ENCODE measurements at regions not wholly inside any gene's neighbourhood (a gene's known extent, or its start where the extent isn't known, plus 50 kb on each side); places are given as distances from the start of the nearest gene placed in this dataset.
"Not testable (repeated sequence)": the region's sequence is repeated elsewhere in the genome, so short reads cannot be mapped to it uniquely, and the experiment has no call there.

- no peak for DNase-seq
- H3K9me3 Mint-ChIP-seq = peaks cover 3% of the 10 kb centered on the region
- H3K27me3 Mint-ChIP-seq (ENCODE audit: low read depth) = no peaks in the 10 kb centered on the region
- no peaks in the 10 kb centered on the region for H3K36me3 Mint-ChIP-seq (ENCODE audit: insufficient read depth)
- no peak for ATAC-seq
- no peaks in the 10 kb centered on the region for H3K4me1 Mint-ChIP-seq (ENCODE audit: low read depth)
- H3K4me3 Mint-ChIP-seq = no peak overlapping the region
Observed at GRCh38 chr3:163438760-163439159, 1639.5 kb downstream of the SI start.

GRCh38 chr3:163422671-163423070 lies 1655.6 kb downstream of the SI start:
- no peak for ATAC-seq
- no peaks in the 10 kb centered on the region for H3K27me3 Mint-ChIP-seq (ENCODE audit: low read depth)
- peaks cover 3% of the 10 kb centered on the region for H3K9me3 Mint-ChIP-seq

GRCh38 chr3:163391407-163392181 lies 1686.7 kb downstream of the SI start:
- ATAC-seq (no peak), DNase-seq (no peak)
- no peaks in the 10 kb centered on the region for H3K27me3 Mint-ChIP-seq (ENCODE audit: low read depth)
- H3K4me3 Mint-ChIP-seq = no peak overlapping the region
- H3K36me3 Mint-ChIP-seq (ENCODE audit: insufficient read depth) = no peaks in the 10 kb centered on the region
- H3K9me3 Mint-ChIP-seq = peaks cover 4% of the 10 kb centered on the region
- H3K4me1 Mint-ChIP-seq (ENCODE audit: low read depth) = no peaks in the 10 kb centered on the region

More at GRCh38 chr3:163422671-163423070, 1655.6 kb downstream of the SI start:
- no peak for DNase-seq
- H3K4me3 Mint-ChIP-seq = no peak overlapping the region
- H3K4me1 Mint-ChIP-seq (ENCODE audit: low read depth) = no peaks in the 10 kb centered on the region
- H3K36me3 Mint-ChIP-seq (ENCODE audit: insufficient read depth) = no peaks in the 10 kb centered on the region

GRCh38 chr3:163384383-163384782 lies 1693.9 kb downstream of the SI start:
- H3K4me1 Mint-ChIP-seq (ENCODE audit: low read depth) = no peaks in the 10 kb centered on the region
- no peak overlapping the region for H3K4me3 Mint-ChIP-seq
- DNase-seq (no peak), ATAC-seq (no peak)
- no peaks in the 10 kb centered on the region for H3K27me3 Mint-ChIP-seq (ENCODE audit: low read depth)
- peaks cover 4% of the 10 kb centered on the region for H3K9me3 Mint-ChIP-seq
- H3K36me3 Mint-ChIP-seq (ENCODE audit: insufficient read depth) = no peaks in the 10 kb centered on the region

DNA sequence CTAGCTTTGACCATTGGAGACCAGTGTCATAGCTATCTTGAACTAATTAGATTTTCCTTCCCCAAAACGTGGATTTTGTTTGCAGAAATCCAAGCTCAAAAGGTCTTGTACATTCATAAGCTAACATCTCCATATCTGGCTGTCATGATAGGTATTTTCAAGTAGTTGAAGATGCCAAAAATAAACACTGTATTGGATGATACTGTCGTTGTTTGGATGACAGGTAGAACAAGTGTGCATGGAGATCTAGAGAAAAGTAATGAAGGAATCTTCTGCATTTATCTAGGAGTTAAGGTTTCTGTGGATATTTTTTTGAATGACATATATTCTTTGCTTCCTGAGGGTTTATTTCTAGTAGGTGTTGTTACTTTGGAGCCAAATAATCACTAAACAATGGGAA lies 1696.1 kb downstream of the SI start:
- DNase-seq (no peak), ATAC-seq (no peak)
- H3K36me3 Mint-ChIP-seq (ENCODE audit: insufficient read depth) = no peaks in the 10 kb centered on the region
- H3K9me3 Mint-ChIP-seq = no peaks in the 10 kb centered on the region
- H3K4me1 Mint-ChIP-seq (ENCODE audit: low read depth) = no peaks in the 10 kb centered on the region
- H3K4me3 Mint-ChIP-seq = no peak overlapping the region
- H3K27me3 Mint-ChIP-seq (ENCODE audit: low read depth) = no peaks in the 10 kb centered on the region

DNA sequence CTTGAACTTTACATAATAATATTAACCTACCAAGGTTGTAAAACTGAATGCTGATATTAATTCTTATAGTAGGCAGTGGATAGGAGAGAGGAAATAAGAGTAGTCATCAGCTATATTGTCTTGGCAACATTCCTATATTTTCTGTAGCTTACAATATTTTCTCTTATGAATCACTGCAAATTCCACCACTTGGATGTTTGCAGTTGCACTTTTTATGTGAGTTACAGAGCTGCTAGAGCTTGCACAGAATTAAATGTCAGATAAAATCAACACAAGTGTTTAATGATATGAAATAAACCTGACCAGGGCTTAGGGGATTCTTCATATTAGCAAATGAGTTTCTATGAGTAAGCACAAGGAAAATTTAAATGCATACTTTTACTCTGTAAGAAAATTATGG lies 1710.1 kb downstream of the SI start:
- no peak for ATAC-seq
- no peak for DNase-seq
- Mint-ChIP-seq H3K4me3 (no peak overlapping the region), H3K4me1 (ENCODE audit: low read depth) (no peaks in the 10 kb centered on the region), H3K36me3 (ENCODE audit: insufficient read depth) (peaks cover 1% of the 10 kb centered on the region), H3K9me3 (peaks cover 24% of the 10 kb centered on the region), H3K27me3 (ENCODE audit: low read depth) (no peaks in the 10 kb centered on the region)

DNA sequence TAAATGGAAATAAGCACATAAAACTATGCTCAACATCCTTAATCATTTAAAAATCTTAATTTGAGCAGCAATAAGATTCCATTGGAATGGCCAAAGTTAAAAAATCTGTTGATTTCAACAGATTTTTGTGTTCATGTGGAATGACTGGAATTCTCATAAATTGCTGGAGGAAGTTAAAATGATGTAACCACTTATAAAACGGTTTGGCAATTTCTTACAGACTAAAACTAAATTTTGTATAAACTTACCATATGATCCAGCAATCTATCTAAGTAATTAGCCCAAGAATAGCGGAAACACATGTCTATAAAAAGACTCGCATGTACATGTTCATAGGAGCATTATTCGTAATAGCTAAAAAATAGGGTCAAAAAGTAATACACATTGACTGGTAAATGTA lies 1713.6 kb downstream of the SI start:
- ATAC-seq (no peak), DNase-seq (no peak)
- Mint-ChIP-seq H3K4me1 (ENCODE audit: low read depth) (no peaks in the 10 kb centered on the region), H3K36me3 (ENCODE audit: insufficient read depth) (no peaks in the 10 kb centered on the region), H3K27me3 (ENCODE audit: low read depth) (no peaks in the 10 kb centered on the region), H3K4me3 (no peak overlapping the region), H3K9me3 (peaks cover 16% of the 10 kb centered on the region)

DNA sequence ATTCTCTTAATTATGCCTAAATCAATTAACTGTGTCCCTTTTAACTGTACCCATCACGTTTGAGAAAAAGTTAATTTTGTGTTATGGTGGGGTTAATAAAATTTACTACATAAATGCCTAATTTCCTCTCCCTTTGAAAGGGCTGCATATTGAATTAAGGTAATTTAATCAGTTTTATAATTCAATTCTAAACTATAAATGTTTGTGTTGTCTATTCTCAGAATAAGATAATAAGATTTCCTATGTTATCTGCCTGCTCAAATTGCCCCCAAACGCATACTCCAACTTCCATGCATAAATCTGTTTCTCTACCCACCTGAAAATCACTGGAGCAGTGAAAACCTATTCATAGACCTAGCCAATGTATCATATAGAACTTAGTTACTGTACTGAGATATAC lies 1716.1 kb downstream of the SI start:
- no peak for DNase-seq
- Mint-ChIP-seq H3K9me3 (peaks cover 9% of the 10 kb centered on the region), H3K36me3 (ENCODE audit: insufficient read depth) (no peaks in the 10 kb centered on the region), H3K4me1 (ENCODE audit: low read depth) (no peaks in the 10 kb centered on the region), H3K27me3 (ENCODE audit: low read depth) (no peaks in the 10 kb centered on the region), H3K4me3 (no peak overlapping the region)
- ATAC-seq = no peak

DNA sequence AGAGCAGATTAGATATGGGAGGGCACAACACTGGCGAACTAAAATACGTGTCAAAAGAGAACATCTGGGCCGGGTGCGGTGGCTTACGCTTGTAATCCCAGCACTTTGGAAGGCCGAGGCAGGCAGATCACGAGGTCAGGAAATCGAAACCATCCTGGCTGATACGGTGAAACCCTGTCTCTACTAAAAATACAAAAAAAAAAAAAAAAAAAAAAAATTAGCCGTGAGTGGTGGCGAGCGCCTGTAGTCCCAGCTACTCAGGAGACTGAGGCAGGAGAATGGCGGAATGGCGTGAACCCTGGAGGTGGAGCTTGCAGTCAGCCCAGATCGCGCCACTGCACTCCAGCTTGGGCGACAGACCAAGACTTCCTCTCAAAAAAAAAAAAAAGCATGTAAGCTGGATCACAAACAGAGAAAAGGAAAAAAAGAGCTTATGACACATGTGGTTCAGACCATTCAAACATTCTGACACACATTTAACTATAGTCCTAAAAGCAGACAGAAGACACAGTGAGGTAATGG lies 1716.9 kb downstream of the SI start:
- H3K9me3 Mint-ChIP-seq; DNase-seq; H3K4me1 Mint-ChIP-seq (ENCODE audit: low read depth); H3K4me3 Mint-ChIP-seq; H3K36me3 Mint-ChIP-seq (ENCODE audit: insufficient read depth); ATAC-seq; H3K27me3 Mint-ChIP-seq (ENCODE audit: low read depth): not testable (repeated sequence)

DNA sequence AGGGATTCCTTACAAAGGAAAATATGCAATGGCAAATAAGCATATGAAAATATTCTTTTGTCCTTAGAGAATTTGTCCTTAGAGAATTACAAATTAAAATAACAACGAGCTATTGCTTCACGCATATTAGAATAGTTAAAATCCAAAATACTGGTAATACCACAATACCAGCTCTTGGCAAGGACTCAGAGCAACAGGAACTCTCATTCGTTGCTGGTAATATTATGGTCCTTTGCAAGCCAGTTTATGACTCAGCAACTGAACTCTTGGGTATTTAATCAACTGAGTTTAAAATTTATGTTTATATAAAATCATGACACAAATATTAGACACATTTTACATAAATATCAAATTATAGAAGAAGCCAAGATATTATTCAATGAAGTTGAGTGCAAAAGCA lies 1730.4 kb downstream of the SI start:
- peaks cover 15% of the 10 kb centered on the region for H3K9me3 Mint-ChIP-seq
- H3K4me3 Mint-ChIP-seq = no peak overlapping the region
- ATAC-seq (no peak), DNase-seq (no peak)
- H3K36me3 Mint-ChIP-seq (ENCODE audit: insufficient read depth) = no peaks in the 10 kb centered on the region
- H3K27me3 Mint-ChIP-seq (ENCODE audit: low read depth) = no peaks in the 10 kb centered on the region
- H3K4me1 Mint-ChIP-seq (ENCODE audit: low read depth) = no peaks in the 10 kb centered on the region

GRCh38 chr3:163335429-163335828 lies 1742.9 kb downstream of the SI start:
- ATAC-seq (no peak), DNase-seq (no peak)
- no peaks in the 10 kb centered on the region for H3K4me1 Mint-ChIP-seq (ENCODE audit: low read depth)
- H3K9me3 Mint-ChIP-seq = peaks cover 15% of the 10 kb centered on the region
- H3K4me3 Mint-ChIP-seq = no peak overlapping the region
- no peaks in the 10 kb centered on the region for H3K27me3 Mint-ChIP-seq (ENCODE audit: low read depth)
- H3K36me3 Mint-ChIP-seq (ENCODE audit: insufficient read depth) = no peaks in the 10 kb centered on the region

DNA sequence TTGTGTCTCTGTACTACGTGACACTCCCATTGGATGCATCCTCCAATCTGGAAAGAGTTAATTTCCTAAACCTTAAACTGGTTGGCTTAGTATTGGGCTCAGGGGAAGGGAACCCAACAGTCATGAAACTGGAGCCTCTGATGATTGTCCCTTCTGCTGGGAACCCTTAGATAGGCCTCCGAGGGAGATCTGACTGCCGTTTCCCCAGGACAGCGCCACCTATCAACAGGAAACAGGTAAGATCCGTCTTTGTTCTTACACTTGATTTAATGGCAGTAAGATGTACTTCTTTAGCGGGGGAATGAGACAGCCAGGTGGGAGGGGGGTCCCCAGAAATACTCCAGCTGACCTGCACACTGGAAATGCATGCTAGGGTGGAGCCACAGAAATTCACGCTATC lies 1749.6 kb downstream of the SI start:
- DNase-seq (no peak), ATAC-seq (no peak)
- Mint-ChIP-seq H3K27me3 (ENCODE audit: low read depth) (no peaks in the 10 kb centered on the region), H3K4me1 (ENCODE audit: low read depth) (no peaks in the 10 kb centered on the region), H3K4me3 (no peak overlapping the region), H3K36me3 (ENCODE audit: insufficient read depth) (no peaks in the 10 kb centered on the region), H3K9me3 (peaks cover 12% of the 10 kb centered on the region)

DNA sequence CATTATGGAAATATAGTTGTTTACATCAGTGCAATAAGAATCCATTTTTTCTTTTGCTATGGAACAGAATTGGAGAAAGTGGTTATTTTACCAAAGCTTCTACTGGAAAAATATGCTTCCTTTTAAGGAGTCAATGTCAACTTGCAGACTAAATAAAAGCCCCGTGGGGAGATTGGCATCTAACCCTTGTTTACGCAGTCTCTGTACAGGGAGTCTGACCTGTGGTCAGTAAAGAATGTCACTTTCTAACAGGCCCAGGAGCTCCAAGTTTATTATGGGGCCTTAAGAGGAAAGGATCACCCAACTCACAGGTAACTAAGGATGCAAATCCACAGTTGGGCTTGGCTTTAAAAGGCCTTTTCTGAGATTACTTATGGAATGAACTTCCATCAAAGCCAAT lies 1751.2 kb downstream of the SI start:
- ATAC-seq = no peak
- Mint-ChIP-seq H3K36me3 (ENCODE audit: insufficient read depth) (no peaks in the 10 kb centered on the region), H3K4me3 (no peak overlapping the region), H3K27me3 (ENCODE audit: low read depth) (no peaks in the 10 kb centered on the region), H3K4me1 (ENCODE audit: low read depth) (no peaks in the 10 kb centered on the region), H3K9me3 (peaks cover 8% of the 10 kb centered on the region)
- no peak for DNase-seq

DNA sequence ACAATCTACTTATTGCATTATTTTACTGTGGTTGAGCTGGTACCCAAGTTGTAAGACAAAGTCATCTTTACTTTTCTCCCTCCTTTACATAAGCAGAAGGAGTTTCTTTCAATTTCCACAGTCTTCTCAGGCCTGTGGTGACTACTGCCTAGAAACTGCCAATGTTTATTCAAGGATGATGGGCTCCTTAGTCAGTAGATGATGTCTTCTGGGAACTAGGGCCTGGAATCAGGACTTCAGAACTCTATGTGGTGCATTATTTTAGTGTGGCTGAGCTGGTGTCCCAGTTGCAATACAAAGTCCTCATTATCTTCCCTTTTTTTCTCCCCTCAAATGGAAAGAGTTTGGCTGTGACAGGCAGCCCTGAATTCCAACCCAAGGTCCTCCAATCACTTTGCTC lies 1762.5 kb downstream of the SI start:
- H3K4me3 Mint-ChIP-seq = no peak overlapping the region
- DNase-seq (no peak), ATAC-seq (no peak)
- H3K9me3 Mint-ChIP-seq = peaks cover 19% of the 10 kb centered on the region
- no peaks in the 10 kb centered on the region for H3K36me3 Mint-ChIP-seq (ENCODE audit: insufficient read depth)
- no peaks in the 10 kb centered on the region for H3K27me3 Mint-ChIP-seq (ENCODE audit: low read depth)
- no peaks in the 10 kb centered on the region for H3K4me1 Mint-ChIP-seq (ENCODE audit: low read depth)

DNA sequence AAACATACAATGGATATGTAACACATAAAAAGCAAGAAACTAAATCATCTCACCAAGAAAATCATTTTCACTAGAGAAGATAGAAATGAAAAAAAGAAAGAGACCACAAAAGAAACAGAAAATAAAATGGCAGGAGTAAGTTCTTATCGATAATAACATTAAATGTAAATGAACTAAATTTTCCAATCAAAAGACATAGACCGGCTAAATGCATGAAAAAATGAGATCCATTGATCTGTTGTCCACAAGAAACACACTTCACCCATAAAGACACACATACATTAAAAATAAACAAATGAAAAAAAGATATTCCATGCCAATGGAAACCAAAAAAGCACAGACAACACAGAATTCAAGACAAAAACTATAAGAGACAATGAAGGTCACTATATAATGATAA lies 1771.9 kb downstream of the SI start:
- H3K36me3 Mint-ChIP-seq (ENCODE audit: insufficient read depth) = no peaks in the 10 kb centered on the region
- H3K4me3 Mint-ChIP-seq = no peak overlapping the region

More for the DNA sequence above, 1771.9 kb downstream of the SI start:
- DNase-seq (no peak), ATAC-seq (no peak)
- Mint-ChIP-seq H3K9me3 (peaks cover 38% of the 10 kb centered on the region), H3K4me1 (ENCODE audit: low read depth) (no peaks in the 10 kb centered on the region), H3K27me3 (ENCODE audit: low read depth) (no peaks in the 10 kb centered on the region)

All from activated T-cell treated with anti-CD3 and anti-CD28 coated beads, Interleukin-2, amount 50 U/mL, for 4 hours (primary cell).